HCT116 (cell line): ENCODE measurements at regions not wholly inside any gene's neighbourhood (a gene's known extent, or its start where the extent isn't known, plus 50 kb on each side); places are given as distances from the start of the nearest gene placed in this dataset.

ENCODE experiments used
- ATAC-seq: fragments of 200-7000 bp; cut with Tn5 transposase; 2 replicates; pipeline ENCODE4 v1.9.1; 2020; ENCODE audit warnings: mild to moderate bottlenecking, moderate library complexity
- BruUV-seq: library from RNA; stranded (reverse); fragments of 400-500 nt; replicated peaks from 2 replicates; lab custom pipeline; 2021; lab: Mats Ljungman, UMichigan
- CTCF ChIA-PET: fragments of 300-600 bp; sonication (Branson Sonifier 250); formaldehyde crosslinking; loops from one replicate; lab custom pipeline; 2021; ENCODE audit warnings: antibody characterized with exemption; lab: Charles Lee
- POLR2A ChIA-PET: fragments of 300-600, 350-600 bp; sonication (Branson Sonifier 250); formaldehyde crosslinking; loops from one replicate; lab custom pipeline; 2021; ENCODE audit warnings: antibody characterized with exemption; lab: Charles Lee
- RAD21 ChIA-PET, 2 experiments: fragments of 300-600 bp; sonication (Branson Sonifier 250); formaldehyde crosslinking; loops; one replicate each; lab custom pipeline; 2023; ENCODE audit warnings: low total read pairs in 2 of 2; ENCODE audit not compliant: uncharacterized antibody in 2 of 2, unreplicated experiment in 2 of 2, low non-redundant PET in 1 of 2; lab: Charles Lee
- DNase-seq: peaks from one replicate; pipeline ENCODE4 v3.0.0-alpha.2; 2010; ENCODE audit warnings: low read depth, low spot score
- H2AFZ ChIP-seq: fragments of 200-600 bp; shearing (Covaris generic), sonication (generic); 2 replicates; pipeline ENCODE4 v1.6.1; 2017; ENCODE audit warnings: low read depth, mixed run types, mixed read lengths, antibody characterized with exemption, low read length; ENCODE audit not compliant: poor library complexity, severe bottlenecking
- H3K27ac ChIP-seq: 2 replicates; pipeline ENCODE4 v1.5.1; 2012; ENCODE audit warnings: low read depth, low read length
- H3K27me3 ChIP-seq: fragments of 200-600 bp; sonication (generic); 2 replicates; pipeline ENCODE4 v1.6.1; 2016; ENCODE audit warnings: mixed run types, low read length, mixed read lengths; ENCODE audit not compliant: insufficient read depth
- H3K36me3 ChIP-seq, 2 experiments: fragments of 200-500 bp in 1 of 2; fragments of 200-600 bp in 1 of 2; sonication (Bioruptor generic) in 1 of 2; sonication (generic) in 1 of 2; 2 replicates each; pipeline versions ENCODE4 v1.5.1 to v1.6.1; 2014 to 2016; ENCODE audit warnings: low read length in 2 of 2, inconsistent platforms in 1 of 2, mixed read lengths in 1 of 2, mixed run types in 1 of 2; ENCODE audit not compliant: insufficient read depth in 2 of 2, control insufficient read depth in 1 of 2
- H3K4me1 ChIP-seq, 2 experiments: fragments of 200-600 bp in 1 of 2; sonication (generic) in 1 of 2; 2 replicates each; pipeline versions ENCODE4 v1.5.1 to v1.6.1; 2012 to 2017; ENCODE audit warnings: low read length in 2 of 2, inconsistent platforms in 1 of 2, mild to moderate bottlenecking in 1 of 2, mixed read lengths in 1 of 2, mixed run types in 1 of 2, moderate library complexity in 1 of 2; ENCODE audit not compliant: insufficient read depth in 2 of 2, control insufficient read depth in 1 of 2
- H3K4me2 ChIP-seq: fragments of 200-600 bp; sonication (generic); 2 replicates; pipeline ENCODE4 v1.6.1; 2017; ENCODE audit warnings: mixed run types, low read length, mixed read lengths
- H3K4me3 ChIP-seq, 2 experiments: fragments of 200-600 bp in 1 of 2; sonication (generic) in 1 of 2; replicated peaks in 1 of 2; 2 replicates each; pipeline ENCODE4 v1.5.1; 2011 to 2016; ENCODE audit warnings: low read length in 2 of 2, control low read depth in 1 of 2, low read depth in 1 of 2, mild to moderate bottlenecking in 1 of 2, mixed read lengths in 1 of 2, mixed run types in 1 of 2
- H3K79me2 ChIP-seq: fragments of 200-600 bp; sonication (generic); 2 replicates; pipeline ENCODE4 v1.6.1; 2017; ENCODE audit warnings: mild to moderate bottlenecking, mixed run types, low read length, moderate library complexity, mixed read lengths; ENCODE audit not compliant: insufficient read depth
- H3K9ac ChIP-seq: fragments of 200-600 bp; sonication (generic); 2 replicates; pipeline ENCODE4 v1.6.1; 2016; ENCODE audit warnings: low read length, mixed read lengths
- H3K9me2 ChIP-seq: fragments of 200-600 bp; sonication (generic), shearing (Covaris generic); 2 replicates; pipeline ENCODE4 v1.6.1; 2017; ENCODE audit warnings: mixed run types, mild to moderate bottlenecking, moderate library complexity; ENCODE audit not compliant: insufficient read depth
- H3K9me3 ChIP-seq, 2 experiments: fragments of 200-500 bp in 1 of 2; fragments of 200-600 bp in 1 of 2; sonication (Bioruptor generic) in 1 of 2; sonication (generic) in 1 of 2; 2 replicates each; pipeline ENCODE4 v1.6.1; 2014 to 2017; ENCODE audit warnings: low read length in 2 of 2, mixed read lengths in 2 of 2, inconsistent platforms in 1 of 2, low read depth in 1 of 2, mild to moderate bottlenecking in 1 of 2, mixed run types in 1 of 2, moderate library complexity in 1 of 2; ENCODE audit not compliant: control insufficient read depth in 1 of 2, insufficient read depth in 1 of 2
- H4K20me1 ChIP-seq: fragments of 200-600 bp; sonication (generic), shearing (Covaris generic); 2 replicates; pipeline ENCODE4 v1.6.1; 2017; ENCODE audit warnings: mixed run types, mild to moderate bottlenecking, moderate library complexity; ENCODE audit not compliant: insufficient read depth
- ATF3 ChIP-seq: IDR thresholded peaks from 2 replicates; pipeline ENCODE4 v1.6.1; 2012
- EZH2 ChIP-seq: fragments of 200-600 bp; sonication (generic); IDR thresholded peaks from 2 replicates; pipeline ENCODE4 v1.6.1; 2017; ENCODE audit warnings: antibody characterized with exemption, mixed run types
- SIN3A ChIP-seq: IDR thresholded peaks from 2 replicates; pipeline ENCODE4 v1.6.1; 2012; ENCODE audit warnings: low read depth
- ZBTB33 ChIP-seq: IDR thresholded peaks from 2 replicates; pipeline ENCODE4 v1.6.1; 2011; ENCODE audit warnings: mild to moderate bottlenecking, low read length, moderate library complexity; ENCODE audit not compliant: insufficient replicate concordance; ENCODE audit errors: extremely low read depth
- ZFX ChIP-seq: fragments of 450-650 bp; IDR thresholded peaks from 2 replicates; pipeline ENCODE4 v1.6.1; 2017
- intact Hi-C: fragments of 100-400 bp; cut with micrococcal nuclease; formaldehyde crosslinking; loops from 2 replicates; pipeline ENCODE4 v1.10.0; 2022

DNA sequence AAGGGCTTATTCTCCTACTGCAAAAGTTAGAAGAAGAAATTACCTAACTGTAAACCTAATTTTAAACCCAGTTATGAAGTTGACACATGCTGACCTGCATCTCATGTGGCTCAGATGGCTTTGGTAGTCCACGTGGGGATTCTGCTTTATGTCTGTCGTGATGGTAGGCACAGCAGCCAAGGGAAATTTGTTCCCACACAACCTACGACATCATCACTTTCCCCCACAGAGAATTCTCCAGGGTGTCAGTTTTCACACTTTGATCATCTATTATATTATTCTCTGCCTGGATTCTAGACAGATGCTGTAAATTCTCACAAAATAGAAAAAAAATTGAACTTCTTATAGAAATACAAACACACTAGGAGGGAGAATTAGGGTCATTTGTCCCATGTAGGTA lies 70.6 kb downstream of the PTHLH start:
- Histone ChIP-seq H3K9me3 (no peaks in the 10 kb centered on the region), H3K4me3 (no peak overlapping the region), H4K20me1 (no peaks in the 10 kb centered on the region), H3K9ac (no peak overlapping the region), H2AFZ (no peak overlapping the region), H3K4me1 (no peaks in the 10 kb centered on the region), H3K27ac (no peak overlapping the region), H3K36me3 (no peaks in the 10 kb centered on the region), H3K4me2 (no peak overlapping the region), H3K9me2 (no peaks in the 10 kb centered on the region), H3K79me2 (no peaks in the 10 kb centered on the region), H3K27me3 (no peaks in the 10 kb centered on the region)
- intact Hi-C loops, result no loop called here
- DNase-seq (no peak), ATAC-seq (no peak)
- ChIA-PET CTCF (no interaction called here), POLR2A (no interaction called here), RAD21 (no interaction called here)
- TF ChIP-seq SIN3A, result no peak
- BruUV-seq, result no TSS peak

DNA sequence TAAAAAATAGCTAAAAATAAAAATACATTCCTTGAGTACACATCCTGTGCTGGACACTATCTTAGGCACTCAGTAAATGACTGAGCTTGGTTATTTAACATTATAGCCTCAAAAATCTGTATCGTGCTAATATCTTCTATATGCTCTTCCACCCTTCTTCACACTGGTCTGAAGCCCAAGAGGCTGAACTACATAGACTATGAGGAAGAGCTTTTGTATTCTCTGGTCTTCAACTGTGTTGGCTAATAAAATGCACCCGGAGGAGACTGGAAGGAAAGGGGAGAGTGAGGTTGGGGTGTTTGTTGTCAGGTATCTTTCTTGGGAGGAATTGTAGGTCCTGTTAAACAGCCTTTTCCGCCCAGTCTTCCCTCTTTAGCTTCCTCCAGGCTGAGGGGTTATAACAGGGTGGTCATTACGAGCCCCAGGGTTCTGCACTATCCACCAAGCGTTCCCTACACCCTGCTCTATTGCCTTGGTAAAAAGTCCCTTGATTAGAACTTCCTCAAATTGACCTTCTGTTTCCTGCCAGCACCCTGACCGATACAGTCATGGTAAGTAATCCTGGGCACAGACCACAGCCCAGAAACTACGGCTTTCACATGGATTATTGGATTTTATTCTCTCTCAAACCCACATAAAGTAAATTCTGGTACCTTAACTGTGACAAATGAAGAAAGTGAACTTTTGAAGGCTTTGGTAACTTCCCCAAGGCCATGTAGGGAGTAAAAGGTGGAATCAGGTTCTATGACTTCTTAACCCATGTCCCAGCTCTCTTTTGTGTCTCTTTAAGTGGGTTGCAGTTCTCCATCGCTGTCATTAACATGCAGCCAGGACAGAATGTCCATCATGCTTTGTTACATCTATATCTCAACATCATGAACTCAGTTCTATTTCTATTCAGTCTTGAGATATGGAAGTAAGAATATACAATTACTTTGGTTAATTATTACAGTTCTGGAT lies 71.3 kb downstream of the PTHLH start:
- no peak overlapping the region for H3K9ac ChIP-seq
- no peak for TF ChIP-seq ZBTB33
- no peak for TF ChIP-seq ZFX
- TF ChIP-seq ATF3, result no peak
- no peak for TF ChIP-seq EZH2
- no peaks in the 10 kb centered on the region for H3K36me3 ChIP-seq
- H3K4me2 ChIP-seq, result no peak overlapping the region
- no peaks in the 10 kb centered on the region for H3K9me2 ChIP-seq
- CTCF ChIA-PET, result no interaction called here
- RAD21 ChIA-PET, result no interaction called here
- no peaks in the 10 kb centered on the region for H3K9me3 ChIP-seq
- H3K4me3 ChIP-seq, result no peak overlapping the region
- no peak overlapping the region for H2AFZ ChIP-seq
- no TSS peak for BruUV-seq
- ATAC-seq, result no peak
- no peak for DNase-seq
- H3K27ac ChIP-seq, result no peak overlapping the region
- H3K27me3 ChIP-seq, result no peaks in the 10 kb centered on the region
- POLR2A ChIA-PET, result no interaction called here
- no peaks in the 10 kb centered on the region for H3K79me2 ChIP-seq
- no peaks in the 10 kb centered on the region for H4K20me1 ChIP-seq
- no peaks in the 10 kb centered on the region for H3K4me1 ChIP-seq
- intact Hi-C loops, result no loop called here
